Endothelial cell of umbilical vein (primary cell): ENCODE measurements at regions not wholly inside any gene's neighbourhood (a gene's known extent, or its start where the extent isn't known, plus 50 kb on each side); places are given as distances from the start of the nearest gene placed in this dataset.

Experiments
- BruUV-seq: library from RNA; stranded (reverse); fragments of 400-500 nt; replicated peaks from 2 replicates; lab custom pipeline; 2021; lab: Mats Ljungman, UMichigan
- CTCF ChIA-PET: fragments of 300-600, 350-600 bp; sonication (Branson Sonifier 250); formaldehyde crosslinking; loops from one replicate; lab custom pipeline; 2021; ENCODE audit warnings: antibody characterized with exemption, inconsistent platforms; lab: Charles Lee
- POLR2A ChIA-PET: fragments of 300-600, 350-600 bp; sonication (Branson Sonifier 250); formaldehyde crosslinking; loops from one replicate; lab custom pipeline; 2021; ENCODE audit warnings: antibody characterized with exemption, inconsistent platforms; lab: Charles Lee
- DNase-seq: peaks from one replicate; pipeline ENCODE4 v3.0.0-alpha.2; 2011; ENCODE audit warnings: low read depth, low spot score
- FAIRE-seq: peaks from 2 replicates; lab custom pipeline; 2011; peaks lifted over from hg19 to GRCh38; lab: Jason Lieb, UNC
- H2AFZ ChIP-seq: 2 replicates; pipeline ENCODE4 v1.6.0; 2012; ENCODE audit warnings: low read depth, low read length, control low read depth, inconsistent platforms
- H3K27ac ChIP-seq: 2 replicates; pipeline ENCODE4 v1.5.1; 2011; ENCODE audit warnings: low read depth, mild to moderate bottlenecking, control low read depth, low read length, moderate library complexity; ENCODE audit not compliant: insufficient read depth
- H3K27me3 ChIP-seq, 2 experiments: 2 replicates each; pipeline versions ENCODE4 v1.6.0 to v1.6.1; 2011; ENCODE audit warnings: low read length in 2 of 2, mixed read lengths in 1 of 2; ENCODE audit not compliant: control insufficient read depth in 2 of 2, insufficient read depth in 2 of 2
- H3K36me3 ChIP-seq, 2 experiments: 2 replicates in 1 of 2; 3 replicates in 1 of 2; pipeline ENCODE4 v1.5.1; 2011; ENCODE audit warnings: low read length in 2 of 2, mild to moderate bottlenecking in 1 of 2, moderate library complexity in 1 of 2; ENCODE audit not compliant: control insufficient read depth in 2 of 2, insufficient read depth in 2 of 2; ENCODE audit errors: extremely low read depth in 1 of 2
- H3K4me1 ChIP-seq: 3 replicates; pipeline ENCODE4 v1.5.1; 2011; ENCODE audit warnings: mild to moderate bottlenecking, low read length; ENCODE audit not compliant: control insufficient read depth, insufficient read depth; ENCODE audit errors: extremely low read depth
- H3K4me2 ChIP-seq: 2 replicates; pipeline ENCODE4 v1.6.1; 2011; ENCODE audit warnings: low read length, control low read depth, mixed read lengths; ENCODE audit not compliant: insufficient read depth
- H3K4me3 ChIP-seq, 3 experiments: fragments of 200-600 bp in 1 of 3; sonication (generic), shearing (Covaris generic) in 1 of 3; replicated peaks in 1 of 3; 2 replicates each; pipeline ENCODE4 v1.5.1; 2011 to 2016; ENCODE audit warnings: control low read depth in 3 of 3, low read length in 3 of 3, mild to moderate bottlenecking in 2 of 3, inconsistent platforms in 1 of 3, low read depth in 1 of 3, moderate library complexity in 1 of 3; ENCODE audit not compliant: insufficient read depth in 1 of 3
- H3K79me2 ChIP-seq: 2 replicates; pipeline ENCODE4 v1.6.0; 2012; ENCODE audit warnings: low read length, inconsistent platforms; ENCODE audit not compliant: control insufficient read depth, insufficient read depth
- H3K9ac ChIP-seq: replicated peaks from 2 replicates; pipeline ENCODE3; 2011; ENCODE audit warnings: low read length, control low read depth; ENCODE audit not compliant: insufficient read depth; ENCODE audit errors: extremely low read depth
- H3K9me1 ChIP-seq: replicated peaks from 3 replicates; pipeline ENCODE4 v1.6.0; 2011; ENCODE audit warnings: mild to moderate bottlenecking, low read length; ENCODE audit not compliant: control insufficient read depth, insufficient read depth; ENCODE audit errors: extremely low read depth
- H3K9me3 ChIP-seq: replicated peaks from 2 replicates; pipeline ENCODE4 v1.5.1; 2012; ENCODE audit warnings: low read length, inconsistent platforms; ENCODE audit not compliant: control insufficient read depth, insufficient read depth
- H4K20me1 ChIP-seq: replicated peaks from 2 replicates; pipeline ENCODE3; 2011; ENCODE audit warnings: mild to moderate bottlenecking, low read length; ENCODE audit not compliant: control insufficient read depth, insufficient read depth; ENCODE audit errors: extremely low read depth
- CTCF ChIP-seq, 2 donors: IDR thresholded peaks; 1 replicate in 1 of 2; 2 replicates in 1 of 2; pipeline ENCODE4 v1.5.1; 2011; ENCODE audit warnings: low read length in 2 of 2, mild to moderate bottlenecking in 2 of 2, moderate library complexity in 2 of 2, control low read depth in 1 of 2, inconsistent platforms in 1 of 2, low read depth in 1 of 2; ENCODE audit not compliant: insufficient read depth in 1 of 2; ENCODE audit errors: extremely low read depth in 1 of 2
- EZH2 ChIP-seq: IDR thresholded peaks from 2 replicates; pipeline ENCODE4 v1.6.1; 2012; ENCODE audit warnings: borderline replicate concordance, low read depth, mild to moderate bottlenecking, moderate library complexity, low read length, inconsistent platforms; ENCODE audit not compliant: severe bottlenecking
- FOS ChIP-seq: IDR thresholded peaks from 2 replicates; pipeline ENCODE4 v1.6.1; 2011; ENCODE audit warnings: mild to moderate bottlenecking, low read length, moderate library complexity, borderline replicate concordance; ENCODE audit not compliant: insufficient read depth
- GATA2 ChIP-seq: IDR thresholded peaks from 2 replicates; pipeline ENCODE4 v1.7.0; 2011; ENCODE audit warnings: low read depth, mild to moderate bottlenecking, moderate library complexity, mixed read lengths, low read length; ENCODE audit not compliant: insufficient read length, insufficient read depth
- JUN ChIP-seq: IDR thresholded peaks from 2 replicates; pipeline ENCODE4 v1.6.1; 2011; ENCODE audit warnings: borderline replicate concordance, low read depth; ENCODE audit not compliant: insufficient read length, insufficient read depth
- MAX ChIP-seq: IDR thresholded peaks from 2 replicates; pipeline ENCODE4 v1.6.1; 2011; ENCODE audit not compliant: insufficient read depth, insufficient read length
- MYC ChIP-seq: IDR thresholded peaks from one replicate; pipeline ENCODE4 v1.6.1; 2011; ENCODE audit warnings: mild to moderate bottlenecking, low read depth, low read length
- POLR2A ChIP-seq: IDR thresholded peaks from 2 replicates; pipeline ENCODE4 v1.6.1; 2012; ENCODE audit warnings: low read depth, mild to moderate bottlenecking, control low read depth, low read length
- POLR2AphosphoS5 ChIP-seq: IDR thresholded peaks from 2 replicates; pipeline ENCODE4 v1.6.1; 2012; ENCODE audit warnings: low read depth, mild to moderate bottlenecking, control low read depth, low read length, moderate library complexity; ENCODE audit not compliant: insufficient read depth
- dilution Hi-C: fragments of 300-500 bp; cut with MboI; formaldehyde crosslinking; loops from one replicate; pipeline ENCODE4 v1.15.0; 2019; ENCODE audit warnings: low sequenced_read_pairs; ENCODE audit not compliant: extremely low pct_ligation_motif_present
- intact Hi-C: fragments of 100-400 bp; cut with micrococcal nuclease; formaldehyde crosslinking; loops from one replicate; pipeline ENCODE4 v1.10.0; 2022

GRCh38 chr4:153090670-153091385 is 113.4 kb upstream of the TRIM2 start:
- Histone ChIP-seq H3K9me1 (no peaks in the 10 kb centered on the region), H3K27ac (no peak overlapping the region), H3K79me2 (no peaks in the 10 kb centered on the region), H2AFZ (no peak overlapping the region), H3K9me3 (no peaks in the 10 kb centered on the region), H3K27me3 (peaks cover 5 to 7% of the 10 kb centered on the region in 2 experiments), H3K4me3 (no peak overlapping the region), H3K36me3 (no peaks in the 10 kb centered on the region), H3K4me2 (no peak overlapping the region), H4K20me1 (no peaks in the 10 kb centered on the region), H3K9ac (no peak overlapping the region), H3K4me1 (no peaks in the 10 kb centered on the region)
- ChIA-PET POLR2A (no interaction called here), CTCF (interaction anchor here (3.1 to 3.3 kb wide), 2 partner anchors 7 to 36 kb away, joined by 11 to 15 read pairs; no protein-coding TSS in a partner anchor)
- DNase-seq (no peak), FAIRE-seq (no peak)
- BruUV-seq, result no TSS peak
- dilution Hi-C loops (no loop called here), intact Hi-C loops (no loop called here)
- TF ChIP-seq GATA2 (no peak), POLR2A (no peak), JUN (no peak), CTCF (IDR thresholded peaks at IDR 0.05; ENCODE audit: extremely low read depth in 1 of 2, insufficient read depth in 1 of 2, low read depth in 1 of 2, low read length in 2 of 2) (no peak), MAX (no peak), MYC (no peak), POLR2AphosphoS5 (no peak), FOS (no peak), EZH2 (no peak)
